ENCODE measurements at regions not wholly inside any gene's neighbourhood (a gene's known extent, or its start where the extent isn't known, plus 50 kb on each side); places are given as distances from the start of the nearest gene placed in this dataset.

DNA sequence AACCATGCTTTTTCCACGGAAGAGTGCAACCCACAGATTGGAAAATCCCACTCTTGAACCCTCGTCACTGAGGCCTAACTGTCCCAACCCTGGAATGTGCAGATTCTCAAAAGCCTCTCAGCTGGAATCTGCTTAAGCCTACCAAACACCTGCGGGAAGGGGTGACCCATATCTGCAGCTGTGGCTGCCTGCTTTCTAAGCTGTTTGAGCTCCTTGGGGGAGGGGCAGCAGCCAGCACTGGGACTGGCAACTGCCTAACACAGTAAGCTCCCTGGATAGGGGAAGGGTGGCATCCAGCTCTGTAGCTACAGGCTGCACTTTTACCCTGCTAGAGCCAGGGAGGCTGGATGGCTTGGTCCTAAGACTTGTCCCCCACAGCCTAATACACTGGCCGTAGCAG, 579.6 kb downstream of the COL12A1 start:
- no peak for DNase-seq (ENCODE audit: insufficient read length, low spot score, missing footprints)
- Histone ChIP-seq H3K27ac (ENCODE audit: low read depth, low read length) (no peak overlapping the region), H3K9me3 (ENCODE audit: low read depth, low read length) (peaks cover 3% of the 10 kb centered on the region), H4K20me1 (ENCODE audit: insufficient read depth, low read length) (no peaks in the 10 kb centered on the region), H3K36me3 (ENCODE audit: insufficient read depth, low read length) (no peaks in the 10 kb centered on the region), H3K4me3 (ENCODE audit: insufficient read depth, low read length) (no peak overlapping the region), H3K27me3 (ENCODE audit: insufficient read depth, low read length) (no peaks in the 10 kb centered on the region), H3K4me1 (ENCODE audit: insufficient read depth, low read length) (no peaks in the 10 kb centered on the region), H3K79me2 (ENCODE audit: insufficient read depth, low read length) (no peaks in the 10 kb centered on the region), H2AFZ (ENCODE audit: low read length) (no peak overlapping the region), H3K4me2 (ENCODE audit: insufficient read depth, low read length) (no peak overlapping the region)
- TF ChIP-seq, protein P1, sequence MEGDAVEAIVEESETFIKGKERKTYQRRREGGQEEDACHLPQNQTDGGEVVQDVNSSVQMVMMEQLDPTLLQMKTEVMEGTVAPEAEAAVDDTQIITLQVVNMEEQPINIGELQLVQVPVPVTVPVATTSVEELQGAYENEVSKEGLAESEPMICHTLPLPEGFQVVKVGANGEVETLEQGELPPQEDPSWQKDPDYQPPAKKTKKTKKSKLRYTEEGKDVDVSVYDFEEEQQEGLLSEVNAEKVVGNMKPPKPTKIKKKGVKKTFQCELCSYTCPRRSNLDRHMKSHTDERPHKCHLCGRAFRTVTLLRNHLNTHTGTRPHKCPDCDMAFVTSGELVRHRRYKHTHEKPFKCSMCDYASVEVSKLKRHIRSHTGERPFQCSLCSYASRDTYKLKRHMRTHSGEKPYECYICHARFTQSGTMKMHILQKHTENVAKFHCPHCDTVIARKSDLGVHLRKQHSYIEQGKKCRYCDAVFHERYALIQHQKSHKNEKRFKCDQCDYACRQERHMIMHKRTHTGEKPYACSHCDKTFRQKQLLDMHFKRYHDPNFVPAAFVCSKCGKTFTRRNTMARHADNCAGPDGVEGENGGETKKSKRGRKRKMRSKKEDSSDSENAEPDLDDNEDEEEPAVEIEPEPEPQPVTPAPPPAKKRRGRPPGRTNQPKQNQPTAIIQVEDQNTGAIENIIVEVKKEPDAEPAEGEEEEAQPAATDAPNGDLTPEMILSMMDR (IDR thresholded peaks at IDR 0.05; ENCODE audit: extremely low read depth, low read depth, low read length), result no peak

DNA sequence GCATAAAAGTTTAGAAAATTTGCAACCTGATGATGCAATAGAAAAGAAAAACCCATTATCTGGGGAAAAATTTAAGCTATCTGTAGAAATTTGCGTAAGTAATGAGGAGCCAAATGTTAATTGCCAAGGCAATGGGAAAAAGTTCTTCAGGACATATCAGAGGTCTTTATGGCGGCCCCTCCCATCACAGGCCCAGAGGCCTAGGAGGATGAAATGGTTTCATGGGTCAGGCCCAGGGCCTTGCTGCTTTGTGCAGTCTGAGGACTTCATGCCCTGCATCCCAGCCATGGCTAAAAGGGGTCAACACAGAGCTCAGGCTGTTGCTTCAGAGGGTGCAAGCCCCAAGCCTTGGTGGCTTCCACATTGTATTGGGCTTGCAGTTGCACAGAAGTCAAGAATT, 582.8 kb downstream of the COL12A1 start:
- Histone ChIP-seq H3K27ac (ENCODE audit: low read depth, low read length) (no peak overlapping the region), H3K9me3 (ENCODE audit: low read depth, low read length) (peaks cover 3% of the 10 kb centered on the region), H3K27me3 (ENCODE audit: insufficient read depth, low read length) (no peaks in the 10 kb centered on the region), H2AFZ (ENCODE audit: low read length) (no peak overlapping the region), H3K4me2 (ENCODE audit: insufficient read depth, low read length) (no peak overlapping the region), H3K4me1 (ENCODE audit: insufficient read depth, low read length) (no peaks in the 10 kb centered on the region), H3K36me3 (ENCODE audit: insufficient read depth, low read length) (no peaks in the 10 kb centered on the region), H3K79me2 (ENCODE audit: insufficient read depth, low read length) (no peaks in the 10 kb centered on the region), H3K4me3 (ENCODE audit: insufficient read depth, low read length) (no peak overlapping the region), H4K20me1 (ENCODE audit: insufficient read depth, low read length) (no peaks in the 10 kb centered on the region)
- TF ChIP-seq, protein P1 (IDR thresholded peaks at IDR 0.05; ENCODE audit: extremely low read depth, low read depth, low read length), result no peak
- no peak for DNase-seq (ENCODE audit: insufficient read length, low spot score, missing footprints)

DNA sequence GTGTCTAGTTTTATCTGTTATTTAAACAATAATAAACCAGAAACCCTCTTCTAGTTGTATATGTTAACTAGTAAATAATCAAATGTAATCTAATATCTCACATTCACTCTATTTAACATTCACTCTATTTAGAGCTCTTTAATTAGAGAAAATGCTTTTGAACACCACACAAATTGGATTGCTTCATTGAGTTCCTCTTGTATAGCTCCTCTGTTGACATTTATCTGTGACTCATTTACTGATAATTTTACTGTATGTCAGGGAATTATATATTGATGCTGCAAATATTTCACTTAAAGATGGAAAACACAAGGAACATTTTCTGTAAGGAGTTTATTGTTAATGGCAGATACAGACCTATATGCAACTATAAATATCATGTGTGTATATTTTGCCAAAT, 594.6 kb downstream of the COL12A1 start:
- Histone ChIP-seq H3K79me2 (ENCODE audit: insufficient read depth, low read length) (no peaks in the 10 kb centered on the region), H3K27me3 (ENCODE audit: insufficient read depth, low read length) (no peaks in the 10 kb centered on the region), H3K27ac (ENCODE audit: low read depth, low read length) (no peak overlapping the region), H3K9me3 (ENCODE audit: low read depth, low read length) (no peaks in the 10 kb centered on the region), H3K36me3 (ENCODE audit: insufficient read depth, low read length) (no peaks in the 10 kb centered on the region), H3K4me1 (ENCODE audit: insufficient read depth, low read length) (peaks cover 50% of the 10 kb centered on the region), H3K4me2 (ENCODE audit: insufficient read depth, low read length) (no peak overlapping the region), H3K4me3 (ENCODE audit: insufficient read depth, low read length) (no peak overlapping the region), H4K20me1 (ENCODE audit: insufficient read depth, low read length) (no peaks in the 10 kb centered on the region), H2AFZ (ENCODE audit: low read length) (no peak overlapping the region)
- TF ChIP-seq, protein P1 (IDR thresholded peaks at IDR 0.05; ENCODE audit: extremely low read depth, low read depth, low read length), result no peak
- no peak for DNase-seq (ENCODE audit: insufficient read length, low spot score, missing footprints)

DNA sequence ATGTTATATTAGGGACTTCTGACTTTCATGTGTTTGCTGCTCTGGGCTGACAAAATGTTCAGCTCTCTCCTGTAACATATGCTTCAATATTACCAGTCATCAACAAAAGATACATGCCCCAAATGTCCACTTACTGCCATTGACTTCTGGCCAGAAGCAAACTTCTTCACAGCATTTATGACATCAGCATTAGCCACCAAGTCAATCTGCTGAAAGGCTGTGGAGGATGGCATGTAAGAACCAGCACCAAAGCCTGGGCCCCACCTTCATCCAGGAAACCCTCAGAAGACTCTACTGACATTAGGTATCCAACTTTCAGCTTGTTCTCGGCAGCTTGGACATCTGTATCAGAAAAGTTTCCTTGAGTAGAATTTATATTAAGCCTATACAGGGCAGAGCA, 595.5 kb downstream of the COL12A1 start:
- Histone ChIP-seq H3K4me2 (ENCODE audit: insufficient read depth, low read length) (no peak overlapping the region), H3K27ac (ENCODE audit: low read depth, low read length) (peak overlapping the region; percentile 38), H3K27me3 (ENCODE audit: insufficient read depth, low read length) (no peaks in the 10 kb centered on the region), H3K9me3 (ENCODE audit: low read depth, low read length) (no peaks in the 10 kb centered on the region), H2AFZ (ENCODE audit: low read length) (no peak overlapping the region), H3K4me3 (ENCODE audit: insufficient read depth, low read length) (no peak overlapping the region), H3K79me2 (ENCODE audit: insufficient read depth, low read length) (no peaks in the 10 kb centered on the region), H4K20me1 (ENCODE audit: insufficient read depth, low read length) (no peaks in the 10 kb centered on the region), H3K4me1 (ENCODE audit: insufficient read depth, low read length) (peaks cover 58% of the 10 kb centered on the region), H3K36me3 (ENCODE audit: insufficient read depth, low read length) (no peaks in the 10 kb centered on the region)
- DNase-seq (ENCODE audit: insufficient read length, low spot score, missing footprints), result no peak
- TF ChIP-seq, protein P1 (IDR thresholded peaks at IDR 0.05; ENCODE audit: extremely low read depth, low read depth, low read length), result no peak

Measured in osteoblast (primary cell).